Skin epidermis (tissue), 12 donors: ENCODE measurements at regions not wholly inside any gene's neighbourhood (a gene's known extent, or its start where the extent isn't known, plus 50 kb on each side); places are given as distances from the start of the nearest gene placed in this dataset.

Source experiments
- H3K27ac ChIP-seq, 21 experiments: fragments of 200-600 bp; sonication (generic) in 11 of 21; one replicate each; pipeline ENCODE4 v1.5.0; 2020; ENCODE audit warnings: mild to moderate bottlenecking in 3 of 21, inconsistent platforms in 2 of 21, moderate library complexity in 2 of 21
- H3K4me3 ChIP-seq, 7 experiments: fragments of 200-600 bp; sonication (generic) in 2 of 7; one replicate each; pipeline ENCODE4 v1.5.0; 2020; ENCODE audit warnings: inconsistent platforms in 2 of 7, mild to moderate bottlenecking in 2 of 7, moderate library complexity in 1 of 7

GRCh38 chr9:2300325-2300724, 285.2 kb downstream of the SMARCA2 start:
- Histone ChIP-seq H3K27ac (no peak overlapping the region), H3K4me3 (no peak overlapping the region)

DNA sequence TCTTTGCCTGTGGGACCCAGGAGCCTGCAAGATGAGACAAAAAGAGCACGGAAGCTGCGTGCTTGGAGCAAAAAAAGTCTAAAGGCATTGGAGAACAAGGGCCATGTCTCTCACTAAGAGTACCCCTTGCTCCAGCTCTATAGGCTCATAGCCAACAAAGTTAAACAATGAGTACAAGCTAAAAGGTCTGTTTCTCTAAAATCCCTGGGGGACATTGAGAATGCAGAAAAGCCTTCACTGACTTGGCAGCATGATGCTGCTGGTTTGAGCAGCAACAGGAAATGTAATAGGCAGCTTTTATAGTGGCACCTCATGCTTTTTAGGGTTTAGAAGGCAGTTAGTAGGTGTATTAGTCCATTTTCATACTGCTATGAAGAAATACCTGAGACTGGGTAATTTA, 287.5 kb downstream of the SMARCA2 start:
- H3K4me3 ChIP-seq = no peak overlapping the region
- no peak overlapping the region for H3K27ac ChIP-seq

GRCh38 chr9:2303056-2303455, 287.9 kb downstream of the SMARCA2 start:
- H3K27ac ChIP-seq = no peak overlapping the region
- no peak overlapping the region for H3K4me3 ChIP-seq

DNA sequence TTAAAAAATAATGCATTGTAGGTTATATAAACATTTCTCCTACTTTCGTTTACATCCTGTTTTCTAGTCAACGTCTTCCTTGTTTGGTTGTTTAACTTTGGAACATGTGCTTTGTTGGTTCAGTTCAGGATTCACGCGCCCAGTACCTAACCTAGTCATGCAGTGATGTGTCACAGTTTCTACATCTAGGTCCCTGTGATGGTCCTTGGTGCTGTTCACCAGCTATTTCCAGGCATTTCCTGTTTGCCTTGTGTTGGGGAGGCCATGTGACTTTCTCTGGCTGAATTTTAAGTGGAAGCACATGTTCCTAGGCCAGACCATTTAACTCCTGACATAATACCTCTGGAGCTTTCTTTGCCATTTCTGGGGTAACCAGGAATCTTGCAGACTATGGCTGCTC, 292.3 kb downstream of the SMARCA2 start:
- H3K4me3 ChIP-seq = no peak overlapping the region
- no peak overlapping the region for H3K27ac ChIP-seq

GRCh38 chr9:2311920-2312319, 296.8 kb downstream of the SMARCA2 start:
- H3K27ac ChIP-seq = no peak overlapping the region
- H3K4me3 ChIP-seq = no peak overlapping the region

DNA sequence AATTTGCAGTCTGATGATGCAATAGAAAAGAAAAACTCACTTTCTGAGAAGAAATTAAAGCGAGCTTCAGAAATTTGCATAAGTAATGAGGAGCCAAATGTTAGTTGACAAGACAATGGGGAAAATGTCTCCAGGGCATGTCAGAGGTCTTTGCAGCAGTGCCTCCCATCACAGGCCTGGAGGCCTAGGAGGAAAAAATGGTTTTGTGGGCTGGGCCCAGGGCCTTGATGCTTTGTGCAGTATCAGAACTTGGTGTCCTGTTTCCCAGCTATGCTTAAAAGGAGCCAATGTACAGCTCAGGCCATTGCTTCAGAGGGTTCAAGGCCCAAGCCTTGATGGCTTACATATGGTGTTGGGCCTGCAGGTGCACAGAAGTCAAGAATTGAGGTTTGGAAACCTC, 298.4 kb downstream of the SMARCA2 start:
- no peak overlapping the region for H3K27ac ChIP-seq

DNA sequence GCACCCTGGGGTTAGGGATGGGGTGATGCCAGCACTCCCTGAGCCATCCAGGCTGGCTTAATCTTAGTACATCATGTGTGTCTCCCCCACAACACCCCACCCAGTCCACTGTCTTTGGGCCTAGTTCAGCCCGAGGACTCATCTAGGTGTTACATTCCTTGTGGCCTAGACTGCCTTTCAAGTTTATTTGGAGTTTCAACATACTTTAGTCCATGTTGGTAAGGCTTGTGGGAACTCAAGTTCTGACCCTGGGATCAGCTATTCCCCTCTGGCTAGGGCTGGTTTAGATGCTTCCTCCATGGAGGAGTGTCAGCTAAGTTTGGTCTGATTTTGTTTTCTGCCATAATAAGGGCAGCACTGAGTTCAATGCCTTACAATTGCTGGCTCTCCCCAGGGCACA, 302.4 kb downstream of the SMARCA2 start:
- Histone ChIP-seq H3K27ac (peak overlapping the region in 1 of 21 experiments; percentile 57), H3K4me3 (no peak overlapping the region)

More for the DNA sequence above, 298.4 kb downstream of the SMARCA2 start:
- H3K4me3 ChIP-seq = no peak overlapping the region

DNA sequence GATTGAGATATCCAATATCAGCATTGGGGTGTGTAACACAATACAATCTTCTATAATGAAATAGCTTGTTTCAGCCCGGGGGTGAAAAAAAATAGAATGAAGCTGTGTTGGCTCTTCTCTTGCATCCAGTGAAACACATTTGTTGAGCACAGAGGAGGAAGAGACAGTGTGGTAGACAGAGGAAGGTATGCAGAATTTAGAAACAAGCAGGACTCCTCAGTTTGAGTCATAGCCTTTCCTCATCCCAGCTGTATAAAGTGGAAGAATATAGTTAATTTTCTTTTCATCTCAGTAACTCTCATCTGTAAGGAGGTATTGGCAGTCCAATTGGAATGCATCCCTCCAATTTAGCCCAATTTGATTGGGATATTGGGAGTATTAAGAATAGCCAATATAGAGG, 302.2 kb upstream of the VLDLR start:
- Histone ChIP-seq H3K4me3 (no peak overlapping the region), H3K27ac (no peak overlapping the region)

DNA sequence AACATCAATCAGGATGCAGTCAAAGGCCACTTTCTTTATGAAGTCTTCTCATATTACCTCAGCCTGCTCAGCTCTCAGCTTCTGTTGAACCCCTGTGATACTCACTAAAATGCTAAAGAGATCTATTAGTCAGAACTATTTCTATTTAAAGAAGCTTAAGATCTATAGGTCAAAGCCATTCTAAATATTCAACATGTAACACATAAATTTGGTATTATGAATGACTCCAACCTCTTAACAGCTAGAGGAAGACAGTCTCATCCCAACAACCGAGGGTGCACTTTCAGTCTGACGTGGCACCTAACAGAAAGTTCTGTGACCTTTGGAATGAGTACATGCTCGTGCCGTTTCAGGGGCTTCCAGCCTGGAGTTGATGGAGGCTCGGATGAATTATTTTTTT, 301.5 kb upstream of the VLDLR start:
- H3K4me3 ChIP-seq = no peak overlapping the region

GRCh38 chr9:2320632-2321031, 301.0 kb upstream of the VLDLR start:
- Histone ChIP-seq H3K27ac (no peak overlapping the region), H3K4me3 (no peak overlapping the region)

More for the DNA sequence above, 301.5 kb upstream of the VLDLR start:
- no peak overlapping the region for H3K27ac ChIP-seq

DNA sequence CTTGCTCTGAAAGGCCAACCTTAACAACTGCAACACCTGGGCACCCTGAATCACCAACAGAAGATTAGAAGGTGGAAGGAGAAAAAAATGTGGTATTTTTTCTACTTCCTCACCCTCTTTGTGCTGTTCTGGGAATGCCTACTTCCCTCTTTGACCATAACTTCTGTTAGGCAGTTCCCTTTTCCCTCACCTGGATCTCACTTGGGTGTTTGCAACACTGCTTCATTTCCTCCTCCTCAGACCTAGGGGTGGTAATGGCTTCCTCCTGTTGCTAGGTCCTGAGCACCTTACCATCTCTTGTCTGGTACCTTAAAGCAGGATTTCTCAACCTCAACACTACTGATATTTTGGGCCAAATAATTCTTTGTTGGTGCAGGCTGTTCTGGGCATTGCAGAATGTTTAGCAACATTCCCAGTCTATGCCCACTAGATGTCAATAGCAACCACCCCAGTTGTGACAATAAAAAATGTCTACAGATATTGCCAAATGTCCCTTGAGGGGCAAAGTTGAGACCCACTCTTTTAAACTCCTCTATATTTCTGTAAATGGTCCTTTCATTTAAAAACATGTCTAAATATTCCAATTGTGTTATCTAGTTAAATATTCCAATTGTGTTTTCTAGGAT, 300.0 kb upstream of the VLDLR start:
- no peak overlapping the region for H3K4me3 ChIP-seq
- H3K27ac ChIP-seq = no peak overlapping the region

GRCh38 chr9:2324742-2325141, 296.8 kb upstream of the VLDLR start:
- Histone ChIP-seq H3K27ac (no peak overlapping the region), H3K4me3 (no peak overlapping the region)

- H3K4me3 ChIP-seq = no peak overlapping the region
- no peak overlapping the region for H3K27ac ChIP-seq
These were observed 288.9 kb upstream of the VLDLR start for GRCh38 chr9:2332663-2333062.

DNA sequence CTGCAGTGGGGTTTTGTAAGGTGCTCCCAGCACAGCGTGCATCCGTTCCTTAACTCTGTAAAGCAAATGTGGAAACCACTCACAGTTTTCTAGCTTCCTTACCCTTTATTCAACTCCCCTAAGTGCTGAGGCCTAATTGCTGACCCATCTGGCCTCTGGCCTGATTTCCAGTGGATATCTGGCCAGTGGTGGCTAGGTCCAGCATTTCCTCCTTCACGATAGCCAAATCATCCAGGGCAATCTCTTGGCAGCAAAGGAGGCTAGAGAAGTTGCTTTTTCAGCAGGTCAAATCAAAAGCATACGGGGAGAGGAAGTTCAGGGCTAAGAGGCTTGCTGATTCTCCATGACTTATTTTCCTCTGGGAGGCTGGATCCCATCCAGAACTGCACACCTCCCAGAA, 286.3 kb upstream of the VLDLR start:
- H3K27ac ChIP-seq = no peak overlapping the region
- H3K4me3 ChIP-seq = no peak overlapping the region

DNA sequence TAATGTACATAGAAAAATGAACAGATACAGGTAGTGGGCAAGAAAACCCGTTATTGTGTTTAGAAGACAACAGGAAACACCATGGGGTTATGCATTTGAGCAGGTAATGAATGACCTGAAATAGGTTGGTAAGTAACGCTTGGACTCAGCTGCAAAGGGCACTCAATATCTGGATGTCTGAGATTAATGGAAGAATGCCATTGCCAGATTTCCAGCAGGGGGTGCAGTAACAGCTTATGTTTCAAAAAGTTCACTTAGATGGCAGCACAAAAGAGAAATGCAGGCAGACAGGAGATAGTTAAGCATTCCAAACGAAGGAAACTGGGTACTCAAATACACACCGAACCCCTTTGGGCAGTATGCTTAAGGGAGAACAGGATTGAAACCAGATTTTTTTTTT, 285.5 kb upstream of the VLDLR start:
- Histone ChIP-seq H3K4me3 (no peak overlapping the region), H3K27ac (no peak overlapping the region)

- Histone ChIP-seq H3K27ac (no peak overlapping the region), H3K4me3 (no peak overlapping the region)
These were observed 284.5 kb upstream of the VLDLR start for GRCh38 chr9:2337131-2337530.

- Histone ChIP-seq H3K4me3 (no peak overlapping the region), H3K27ac (no peak overlapping the region)
These were observed 284.0 kb upstream of the VLDLR start for GRCh38 chr9:2337627-2338026.

- Histone ChIP-seq H3K4me3 (no peak overlapping the region), H3K27ac (no peak overlapping the region)
These were observed 282.7 kb upstream of the VLDLR start for GRCh38 chr9:2338777-2339365.

GRCh38 chr9:2339416-2339815, 282.2 kb upstream of the VLDLR start:
- H3K4me3 ChIP-seq = no peak overlapping the region
- no peak overlapping the region for H3K27ac ChIP-seq

GRCh38 chr9:2340046-2340760, 281.4 kb upstream of the VLDLR start:
- H3K27ac ChIP-seq = no peak overlapping the region
- H3K4me3 ChIP-seq = no peak overlapping the region

DNA sequence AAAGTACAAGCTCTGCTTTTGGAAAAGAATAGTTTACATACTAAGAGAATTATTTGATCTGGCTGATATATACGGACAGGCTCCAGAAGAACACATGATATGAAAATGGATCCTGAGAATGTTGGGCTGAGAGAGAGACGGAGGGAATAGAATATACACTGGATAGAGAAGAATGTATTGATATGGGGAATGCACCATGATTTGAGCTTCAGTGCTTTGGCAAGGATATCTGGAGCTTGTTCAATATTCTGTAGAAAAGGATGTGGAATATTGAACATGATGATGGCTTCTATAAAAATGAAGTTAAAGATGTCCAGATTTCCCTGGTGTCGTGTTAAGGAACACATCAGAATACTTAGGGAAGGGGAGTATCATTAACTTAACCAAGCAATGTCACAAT, 280.5 kb upstream of the VLDLR start:
- no peak overlapping the region for H3K4me3 ChIP-seq

More for the DNA sequence above, 280.5 kb upstream of the VLDLR start:
- H3K27ac ChIP-seq = no peak overlapping the region
